ENCODE measurements at regions not wholly inside any gene's neighbourhood (a gene's known extent, or its start where the extent isn't known, plus 50 kb on each side); places are given as distances from the start of the nearest gene placed in this dataset.

DNA sequence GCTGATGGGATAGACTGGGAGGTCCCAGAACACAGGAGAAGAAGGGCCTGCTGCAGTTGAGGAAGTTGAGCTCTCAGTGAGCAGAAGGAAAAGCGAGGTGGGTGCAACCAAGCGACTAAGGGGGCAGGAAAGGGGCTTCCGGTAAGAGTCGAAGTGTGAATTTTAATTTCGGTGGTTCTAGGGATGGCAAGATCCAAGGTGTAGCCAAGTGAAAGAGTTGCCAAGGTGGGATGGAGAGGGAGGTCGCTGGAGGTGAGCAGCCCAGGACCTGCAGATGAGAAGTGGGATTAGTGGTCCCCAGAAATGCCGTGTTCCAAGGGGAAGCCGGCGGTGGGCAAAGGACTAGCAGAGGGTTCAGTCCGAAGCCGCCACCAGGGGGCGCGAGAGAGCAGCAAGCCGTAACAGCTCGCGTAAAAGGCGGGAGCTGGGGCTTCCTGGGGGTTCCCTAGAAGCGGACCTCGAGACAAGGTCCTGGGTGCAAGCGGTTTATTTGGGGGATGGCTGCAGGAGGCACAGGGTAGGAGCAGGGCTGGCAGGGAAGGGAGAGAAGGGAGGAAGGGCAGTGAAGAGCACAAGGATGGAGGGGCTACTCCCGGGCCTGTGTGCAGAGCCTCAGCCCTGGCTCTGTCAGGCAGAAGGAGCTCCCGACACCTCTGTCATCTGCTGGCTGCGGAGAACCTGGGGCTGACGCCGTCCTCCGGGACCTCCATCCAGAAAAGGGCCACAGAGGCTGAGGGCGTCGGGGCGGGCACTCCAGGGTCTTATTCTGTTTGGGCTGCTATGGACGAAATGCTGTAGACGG lies 103.6 kb downstream of the PAX1 start:
- peak; percentile 76 for TF ChIP-seq CTCF (IDR thresholded peaks at IDR 0.05)

DNA sequence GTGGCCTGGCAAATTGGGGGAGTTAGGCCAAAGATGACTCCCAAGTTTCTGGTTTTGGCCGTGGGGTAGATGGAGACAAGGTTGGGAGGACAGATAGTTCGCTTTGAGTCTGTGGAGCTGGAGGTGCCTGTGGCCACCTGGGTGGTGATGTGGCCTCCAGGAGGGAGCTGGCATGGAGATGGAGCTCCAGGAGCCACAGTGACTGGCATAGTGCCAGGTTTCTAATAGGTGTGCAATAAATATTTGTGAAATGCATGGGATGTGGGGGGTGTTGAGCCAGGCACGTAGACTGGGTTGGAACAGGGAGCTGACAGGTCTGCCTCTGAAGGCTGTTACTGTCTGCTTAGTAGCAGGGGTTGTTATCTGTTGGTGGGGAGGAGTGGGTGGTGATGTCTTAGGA lies 102.7 kb downstream of the PAX1 start:
- TF ChIP-seq CTCF (IDR thresholded peaks at IDR 0.05) = no peak

DNA sequence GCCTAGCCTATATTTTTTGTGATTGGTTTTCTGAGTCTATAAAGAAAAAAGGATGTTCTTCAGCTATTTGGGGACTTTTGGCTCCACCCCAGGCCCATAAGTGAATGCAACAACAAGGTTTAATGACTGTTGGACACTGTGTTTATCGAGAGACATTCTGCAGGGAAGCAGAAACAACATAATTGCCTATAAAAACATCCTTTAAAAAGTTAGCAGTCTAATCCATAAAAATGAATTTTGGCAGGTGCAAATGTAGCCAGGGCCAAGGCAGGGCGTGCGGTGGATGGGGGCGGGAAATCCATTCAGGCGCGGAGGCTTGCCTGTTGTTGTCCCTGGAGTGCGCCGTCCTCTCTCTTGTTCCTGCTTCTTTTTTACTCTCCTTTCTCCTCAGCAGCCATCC lies 99.3 kb downstream of the PAX1 start:
- no peak for TF ChIP-seq CTCF (IDR thresholded peaks at IDR 0.05)

DNA sequence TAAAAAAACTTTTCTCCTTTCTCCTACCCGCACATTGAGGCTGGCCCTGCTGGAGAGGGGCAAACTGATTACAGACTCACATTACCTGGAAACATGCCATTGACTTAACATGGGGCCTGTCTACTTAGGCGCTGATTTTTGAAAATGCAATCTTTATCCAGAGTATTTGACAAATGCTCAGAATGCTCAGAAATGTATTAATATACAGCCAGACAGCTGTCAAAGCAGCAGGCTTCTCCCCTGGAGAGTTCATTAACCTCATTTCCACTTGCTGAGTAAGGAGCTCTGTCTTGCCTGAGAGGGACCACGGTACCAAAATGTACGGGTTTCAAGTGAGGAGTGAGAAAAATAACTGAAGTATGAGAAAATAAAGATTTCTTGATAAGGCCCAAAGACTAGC lies 95.7 kb downstream of the PAX1 start:
- no peak for TF ChIP-seq CTCF (IDR thresholded peaks at IDR 0.05)

DNA sequence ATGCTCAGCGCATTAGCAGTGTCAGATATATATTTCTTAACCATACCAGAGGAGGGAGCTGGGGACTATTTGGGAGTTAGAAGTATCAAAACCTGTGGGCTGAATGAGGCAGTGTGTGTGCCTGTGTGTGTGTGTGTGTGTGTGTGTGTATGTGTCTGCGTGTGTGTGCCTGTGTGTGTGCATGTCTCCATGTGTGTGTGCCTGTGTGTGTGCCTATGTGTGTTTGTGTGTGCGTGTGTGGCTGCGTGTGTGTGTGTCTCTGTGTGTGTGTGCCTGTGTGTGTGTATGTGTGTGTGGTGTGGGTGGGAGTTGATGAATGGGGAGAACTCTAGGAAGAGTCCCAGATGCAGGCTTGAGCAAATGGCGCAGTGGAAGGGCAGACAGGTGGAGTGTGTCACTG lies 92.9 kb downstream of the PAX1 start:
- no peak for TF ChIP-seq CTCF (IDR thresholded peaks at IDR 0.05)

DNA sequence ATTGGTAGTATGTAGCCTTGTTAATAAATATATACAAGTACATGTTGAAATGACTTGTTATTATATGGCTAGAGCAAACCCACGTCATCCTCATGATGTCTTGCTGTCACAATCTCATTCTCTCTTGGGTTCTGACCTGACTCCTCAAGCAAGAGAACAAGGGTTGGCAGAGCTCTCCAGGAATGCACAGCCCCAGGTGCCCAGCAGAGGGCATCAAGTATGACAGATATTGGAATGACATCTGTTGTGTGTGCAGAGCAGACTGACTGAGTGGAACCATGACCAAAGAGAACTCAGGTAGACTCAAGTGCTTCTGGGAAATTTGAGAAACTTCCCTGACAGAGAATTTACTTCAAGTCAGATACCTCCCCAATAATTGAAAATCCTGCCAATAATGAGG lies 90.6 kb downstream of the PAX1 start:
- TF ChIP-seq CTCF (IDR thresholded peaks at IDR 0.05) = peak; percentile 56

GRCh38 chr20:21788082-21788481 lies 82.6 kb downstream of the PAX1 start:
- no peak for TF ChIP-seq CTCF (IDR thresholded peaks at IDR 0.05)
